DOHH2 (cell line): ENCODE measurements at regions not wholly inside any gene's neighbourhood (a gene's known extent, or its start where the extent isn't known, plus 50 kb on each side); places are given as distances from the start of the nearest gene placed in this dataset.

Experiments used
- EZH2phosphoT487 ChIP-seq: fragments of 200-600 bp; sonication (generic); IDR thresholded peaks from 2 replicates; pipeline ENCODE4 v1.6.1; 2017; ENCODE audit warnings: borderline replicate concordance, mild to moderate bottlenecking, antibody characterized with exemption, low read length, moderate library complexity, mixed read lengths
- TF ChIP-seq, protein P1 (sequence below): fragments of 200-600 bp; sonication (generic); IDR thresholded peaks from one replicate; pipeline ENCODE4 v1.5.1; 2014; ENCODE audit warnings: antibody characterized with exemption, mild to moderate bottlenecking, low read depth, low read length; ENCODE audit not compliant: poor library complexity, severe bottlenecking

DNA sequence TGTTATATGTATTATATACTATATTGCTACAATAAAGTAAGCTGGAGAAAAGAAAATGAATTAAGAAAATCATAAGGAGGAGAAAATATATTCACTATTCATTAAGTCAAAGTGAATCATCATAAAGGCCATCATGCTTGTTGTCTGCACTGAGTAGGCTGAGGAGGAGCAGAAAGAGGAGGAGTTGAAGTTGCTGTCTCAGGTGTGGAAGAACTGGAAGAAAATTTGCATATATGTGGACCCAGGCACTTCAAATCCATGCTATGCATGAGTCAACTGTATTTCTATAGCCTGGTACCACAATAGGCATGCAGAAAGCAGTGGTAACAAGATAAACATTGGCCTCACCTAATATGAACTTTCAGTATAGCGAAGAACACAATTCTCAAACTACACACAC, 135.9 kb upstream of the SGCG start:
- TF ChIP-seq, protein P1, sequence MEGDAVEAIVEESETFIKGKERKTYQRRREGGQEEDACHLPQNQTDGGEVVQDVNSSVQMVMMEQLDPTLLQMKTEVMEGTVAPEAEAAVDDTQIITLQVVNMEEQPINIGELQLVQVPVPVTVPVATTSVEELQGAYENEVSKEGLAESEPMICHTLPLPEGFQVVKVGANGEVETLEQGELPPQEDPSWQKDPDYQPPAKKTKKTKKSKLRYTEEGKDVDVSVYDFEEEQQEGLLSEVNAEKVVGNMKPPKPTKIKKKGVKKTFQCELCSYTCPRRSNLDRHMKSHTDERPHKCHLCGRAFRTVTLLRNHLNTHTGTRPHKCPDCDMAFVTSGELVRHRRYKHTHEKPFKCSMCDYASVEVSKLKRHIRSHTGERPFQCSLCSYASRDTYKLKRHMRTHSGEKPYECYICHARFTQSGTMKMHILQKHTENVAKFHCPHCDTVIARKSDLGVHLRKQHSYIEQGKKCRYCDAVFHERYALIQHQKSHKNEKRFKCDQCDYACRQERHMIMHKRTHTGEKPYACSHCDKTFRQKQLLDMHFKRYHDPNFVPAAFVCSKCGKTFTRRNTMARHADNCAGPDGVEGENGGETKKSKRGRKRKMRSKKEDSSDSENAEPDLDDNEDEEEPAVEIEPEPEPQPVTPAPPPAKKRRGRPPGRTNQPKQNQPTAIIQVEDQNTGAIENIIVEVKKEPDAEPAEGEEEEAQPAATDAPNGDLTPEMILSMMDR = no peak
- no peak for TF ChIP-seq EZH2phosphoT487
